Heart left ventricle (tissue), 13 donors: ENCODE measurements at regions not wholly inside any gene's neighbourhood (a gene's known extent, or its start where the extent isn't known, plus 50 kb on each side); places are given as distances from the start of the nearest gene placed in this dataset.

Source experiments
- POLR2A ChIP-seq, 2 donors: fragments of 450-650 bp; IDR thresholded peaks; one replicate each; pipeline ENCODE4 v1.6.1; 2017; ENCODE audit warnings: antibody characterized with exemption in 2 of 2, mild to moderate bottlenecking in 2 of 2, moderate library complexity in 2 of 2
- TF ChIP-seq, protein P1 (sequence below), 12 donors: fragments of 200-600 bp; sonication (generic) in 4 of 12; IDR thresholded peaks; one replicate each; pipeline versions ENCODE4 v1.5.0 to v1.8.0; 2018 to 2022; ENCODE audit warnings: antibody characterized with exemption in 12 of 12, mild to moderate bottlenecking in 5 of 12
- donor health status: ischemic (EF 13 %, LVEDD 7.1; RV severe dilation, severe dysfunction).
- donor health status: DM: no; HTN: yes; CAD: no.
- donor health status: DM: no; HTN: no; CAD: no.
- donor health status: ischemic (EF 25% LVEDD 6.9; RV normal size, moderate dysfunction).
- donor health status: ischemic (EF 25% LVEDD 5.7; RV mildly dilated, moderate dysfunction).
- donor health status: ischemic (EF 35%, LVEDD 5.7; RV mildly dilated, moderate dysfunction).
- donor health status: nonischemic (EF 11% LVEDD 7.7; RV severe dilation, severe dysfunction).
- donor health status: DM: yes; HTN: yes; CAD: no.
- donor health status: PGD.
- donor health status: ischemic (EF 29% LVEDD 5.4; RV normal size, mild dysfunction).
- donor health status: nonischemic (EF 23%, LVEDD 6.1; RV moderate dilation, normal function).

DNA sequence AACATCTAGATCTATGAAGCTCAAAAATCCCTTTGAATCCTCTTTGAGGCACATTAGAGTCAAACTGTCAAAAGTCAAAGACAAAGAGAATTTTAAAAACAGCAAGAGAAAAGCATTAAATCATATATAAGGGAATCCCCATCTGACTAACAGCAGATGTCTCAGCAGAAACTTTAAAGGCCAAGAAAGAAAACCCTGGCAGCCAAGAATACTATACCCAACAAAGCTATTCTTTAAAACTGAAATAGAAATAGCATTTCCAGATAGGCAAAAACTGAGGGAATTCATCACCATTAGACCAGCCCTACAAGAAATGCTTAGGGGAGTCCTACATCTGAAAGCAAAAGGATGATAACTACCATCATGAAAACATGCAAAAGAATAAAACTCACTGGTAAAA lies 211.2 kb upstream of the PDZRN3 start:
- no peak for TF ChIP-seq POLR2A (IDR thresholded peaks at IDR 0.05)
- TF ChIP-seq, protein P1, sequence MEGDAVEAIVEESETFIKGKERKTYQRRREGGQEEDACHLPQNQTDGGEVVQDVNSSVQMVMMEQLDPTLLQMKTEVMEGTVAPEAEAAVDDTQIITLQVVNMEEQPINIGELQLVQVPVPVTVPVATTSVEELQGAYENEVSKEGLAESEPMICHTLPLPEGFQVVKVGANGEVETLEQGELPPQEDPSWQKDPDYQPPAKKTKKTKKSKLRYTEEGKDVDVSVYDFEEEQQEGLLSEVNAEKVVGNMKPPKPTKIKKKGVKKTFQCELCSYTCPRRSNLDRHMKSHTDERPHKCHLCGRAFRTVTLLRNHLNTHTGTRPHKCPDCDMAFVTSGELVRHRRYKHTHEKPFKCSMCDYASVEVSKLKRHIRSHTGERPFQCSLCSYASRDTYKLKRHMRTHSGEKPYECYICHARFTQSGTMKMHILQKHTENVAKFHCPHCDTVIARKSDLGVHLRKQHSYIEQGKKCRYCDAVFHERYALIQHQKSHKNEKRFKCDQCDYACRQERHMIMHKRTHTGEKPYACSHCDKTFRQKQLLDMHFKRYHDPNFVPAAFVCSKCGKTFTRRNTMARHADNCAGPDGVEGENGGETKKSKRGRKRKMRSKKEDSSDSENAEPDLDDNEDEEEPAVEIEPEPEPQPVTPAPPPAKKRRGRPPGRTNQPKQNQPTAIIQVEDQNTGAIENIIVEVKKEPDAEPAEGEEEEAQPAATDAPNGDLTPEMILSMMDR (IDR thresholded peaks at IDR 0.05), result no peak
